Sciatic nerve (tissue), 2 donors: ENCODE measurements at regions not wholly inside any gene's neighbourhood (a gene's known extent, or its start where the extent isn't known, plus 50 kb on each side); places are given as distances from the start of the nearest gene placed in this dataset.
"Not testable (repeated sequence)": the region's sequence is repeated elsewhere in the genome, so short reads cannot be mapped to it uniquely, and the experiment has no call there.

Source experiments
- ATAC-seq: fragments of 200-7000 bp; cut with Tn5 transposase; one replicate; pipeline ENCODE4 v1.9.1; 2020; ENCODE audit warnings: mild to moderate bottlenecking, moderate library complexity
- DNase-seq: peaks from one replicate; pipeline ENCODE4 v3.0.0-alpha.2; 2020; ENCODE audit warnings: low spot score
- intact Hi-C: fragments of 100-400 bp; cut with DNase I; formaldehyde crosslinking; loops from one replicate; pipeline ENCODE4 v1.14.2; 2022
- donor health status: DM: no; HTN: no; CAD: no.
- donor health status: DM: no; HTN: no; CAD: no.

GRCh38 chr12:48409938-48410337 is 59.2 kb upstream of the ZNF641 start:
- DNase-seq, ATAC-seq, intact Hi-C loops: not testable (repeated sequence)

DNA sequence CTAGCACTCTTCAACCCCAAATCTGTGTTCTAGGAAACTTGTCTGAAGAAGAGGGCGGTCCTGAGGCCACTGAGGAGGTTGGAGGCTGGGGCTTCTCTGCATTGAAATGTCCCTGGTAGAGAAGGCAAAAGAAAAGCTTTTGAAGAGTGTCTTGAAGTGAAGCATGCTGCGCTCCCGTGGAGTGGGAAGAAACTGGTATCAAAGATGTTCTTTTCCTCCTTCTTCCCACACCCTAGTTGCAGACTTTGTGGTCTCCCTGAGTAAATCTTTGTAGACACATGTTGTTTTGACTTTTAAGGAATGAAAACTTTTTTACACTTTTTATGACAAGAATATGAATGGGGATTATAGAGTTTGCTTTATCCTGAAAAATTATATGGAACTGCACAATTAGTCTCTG is 59.0 kb upstream of the ANP32D start:
- no peak for ATAC-seq
- DNase-seq: no peak
- intact Hi-C loops: no loop called here

DNA sequence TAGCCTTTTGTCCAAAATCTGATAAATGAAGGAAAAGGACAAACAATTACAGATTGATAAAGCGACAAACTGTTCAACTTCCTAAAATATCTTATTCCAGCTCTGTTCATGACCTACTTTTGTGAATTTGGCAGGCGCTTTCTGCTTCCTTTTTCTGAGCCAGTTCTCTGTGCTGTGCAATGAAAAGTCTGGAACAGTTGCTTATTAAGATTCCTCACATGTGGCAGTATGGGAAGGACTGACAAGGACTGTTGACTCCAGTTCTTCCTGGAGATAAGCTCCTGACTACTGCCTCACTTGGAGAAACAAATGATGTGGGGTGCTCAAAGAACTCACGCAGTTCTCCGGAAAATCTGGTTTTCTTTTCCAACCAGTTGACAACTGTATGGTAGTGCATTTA is 58.3 kb upstream of the ANP32D start:
- intact Hi-C loops: no loop called here
- ATAC-seq (peak; percentile 80), DNase-seq (no peak)

DNA sequence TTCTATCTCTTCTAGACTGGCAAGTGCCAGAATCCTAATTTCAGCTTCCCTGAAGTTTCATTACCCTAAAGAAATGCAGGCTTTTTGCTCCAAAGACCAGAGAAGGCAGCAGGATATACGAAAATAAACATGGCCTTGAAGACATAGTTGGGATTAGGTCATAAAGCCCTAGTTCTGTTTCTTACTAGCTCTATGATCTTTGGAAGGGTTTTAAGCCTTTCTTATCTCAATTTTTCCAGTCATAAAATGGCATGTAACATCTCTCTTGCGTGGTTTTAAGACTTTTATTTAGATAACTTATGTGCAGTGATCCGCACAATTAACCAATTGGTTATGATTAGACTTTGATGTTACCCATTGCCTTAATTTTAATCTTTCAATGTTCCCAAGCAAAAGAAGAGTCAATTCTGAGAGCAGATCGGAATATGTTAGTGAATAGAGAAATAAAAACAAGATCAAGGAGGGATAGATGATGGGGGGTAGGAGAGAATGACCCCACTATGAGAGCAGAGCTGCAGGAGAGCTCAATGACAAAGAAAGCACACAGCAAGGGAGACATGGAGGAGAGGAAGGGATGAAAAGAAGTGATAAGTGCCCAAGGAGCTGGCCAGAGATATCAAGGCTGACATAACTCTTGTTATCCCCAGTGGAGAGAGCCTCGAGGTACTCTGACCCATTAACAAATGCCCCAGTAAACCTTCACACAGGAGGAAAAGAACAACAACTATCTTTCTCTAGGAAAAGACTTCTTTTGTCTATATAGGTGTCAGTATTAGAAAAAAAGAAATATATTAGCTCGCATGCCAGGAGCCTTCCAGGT is 53.0 kb upstream of the ANP32D start:
- DNase-seq: no peak
- no peak for ATAC-seq
- intact Hi-C loops: no loop called here

DNA sequence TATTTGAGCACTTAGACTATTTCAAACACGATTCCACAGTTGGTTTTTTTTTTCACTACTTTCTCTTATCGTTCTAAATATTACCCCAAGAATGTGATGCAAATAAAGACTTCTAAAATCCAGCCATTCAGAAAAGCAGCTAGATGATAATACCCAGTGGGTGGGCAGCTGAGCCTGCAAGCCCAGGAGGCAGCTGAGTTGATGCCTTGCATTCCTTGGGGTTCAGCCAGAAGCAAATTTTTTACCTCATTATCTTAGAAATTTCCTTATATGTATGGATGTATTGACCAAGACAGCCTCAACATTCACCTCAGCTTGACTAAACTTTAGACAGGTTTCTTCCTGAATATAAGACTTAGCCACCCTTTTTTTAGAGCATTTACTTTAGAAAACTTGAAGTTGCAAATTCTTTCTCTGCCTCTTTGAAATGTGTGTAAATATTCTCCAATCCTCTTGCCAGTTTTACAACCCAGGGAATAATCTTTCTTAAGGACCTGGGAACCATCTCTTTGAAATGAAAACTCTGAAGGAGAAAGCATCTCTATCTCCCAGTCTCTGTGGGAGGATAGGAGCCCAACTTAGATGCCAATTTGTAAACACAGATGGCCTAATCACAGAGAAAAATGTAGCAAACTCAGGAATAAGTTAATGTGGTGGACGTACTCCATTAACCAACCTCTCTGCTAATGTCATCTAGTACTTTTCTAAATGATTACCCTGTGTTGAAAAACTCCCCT is 52.2 kb upstream of the ANP32D start:
- intact Hi-C loops: no loop called here
- no peak for DNase-seq
- no peak for ATAC-seq

DNA sequence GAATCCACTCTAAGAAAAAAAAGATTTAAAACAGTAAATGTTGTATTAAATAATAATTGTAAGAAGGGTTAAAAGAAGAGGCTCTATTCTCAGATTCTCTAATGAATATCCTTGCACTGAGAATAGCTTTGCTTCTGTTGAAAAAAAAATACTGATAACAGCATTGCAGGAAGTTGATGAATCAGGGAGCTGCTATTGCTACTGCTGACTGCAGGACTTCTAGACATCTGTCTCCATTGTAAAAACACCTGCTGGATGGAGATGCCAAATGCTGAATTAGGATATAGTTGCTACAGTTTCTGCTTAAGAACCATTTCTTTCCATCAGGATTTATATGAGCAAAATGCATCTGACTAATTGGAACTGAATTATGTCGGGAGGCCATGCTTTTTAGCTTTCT is 50.3 kb upstream of the ANP32D start:
- no peak for ATAC-seq
- DNase-seq: no peak
- intact Hi-C loops: no loop called here
